ENCODE measurements at regions not wholly inside any gene's neighbourhood (a gene's known extent, or its start where the extent isn't known, plus 50 kb on each side); places are given as distances from the start of the nearest gene placed in this dataset.
"Not testable (repeated sequence)": the region's sequence is repeated elsewhere in the genome, so short reads cannot be mapped to it uniquely, and the experiment has no call there.

DNA sequence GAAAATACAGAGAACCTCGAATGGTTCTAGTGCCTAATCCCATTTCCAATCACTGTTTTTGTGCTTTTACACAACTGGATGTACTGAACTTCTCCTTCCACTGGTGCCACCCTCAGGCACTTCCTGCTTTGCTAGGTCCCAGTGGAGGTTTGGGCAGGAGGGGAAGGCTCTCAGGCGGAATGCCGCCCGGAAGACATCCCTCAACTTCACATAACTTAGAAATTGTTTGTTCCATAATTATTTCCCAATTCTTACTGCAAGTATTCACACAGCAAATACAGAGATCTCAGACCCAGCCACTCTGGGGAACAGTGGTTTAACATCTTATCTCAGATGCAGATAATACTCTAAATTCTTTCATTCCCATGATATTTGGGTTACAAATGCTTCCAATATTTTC, 195.7 kb upstream of the IPO5 start:
- no peak for FAIRE-seq

DNA sequence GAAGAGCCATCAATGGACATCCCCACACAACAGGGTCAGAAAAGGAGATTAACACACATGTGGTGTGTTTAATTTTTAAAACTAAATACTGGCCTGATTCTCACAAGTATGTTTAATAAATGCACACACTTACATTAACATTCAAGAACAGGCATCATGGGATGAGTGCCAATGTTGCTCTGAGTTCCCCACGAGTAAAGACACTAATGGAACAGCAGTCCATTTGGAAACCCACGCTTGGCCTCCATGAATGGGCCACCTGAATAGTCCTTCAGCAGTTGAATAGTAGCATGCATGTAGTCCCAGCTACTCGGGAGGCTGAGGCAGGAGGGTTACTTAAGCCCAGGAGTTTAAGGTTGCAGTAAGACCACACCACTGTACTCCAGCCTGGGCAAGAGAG, 195.2 kb upstream of the IPO5 start:
- TF ChIP-seq, protein P1, sequence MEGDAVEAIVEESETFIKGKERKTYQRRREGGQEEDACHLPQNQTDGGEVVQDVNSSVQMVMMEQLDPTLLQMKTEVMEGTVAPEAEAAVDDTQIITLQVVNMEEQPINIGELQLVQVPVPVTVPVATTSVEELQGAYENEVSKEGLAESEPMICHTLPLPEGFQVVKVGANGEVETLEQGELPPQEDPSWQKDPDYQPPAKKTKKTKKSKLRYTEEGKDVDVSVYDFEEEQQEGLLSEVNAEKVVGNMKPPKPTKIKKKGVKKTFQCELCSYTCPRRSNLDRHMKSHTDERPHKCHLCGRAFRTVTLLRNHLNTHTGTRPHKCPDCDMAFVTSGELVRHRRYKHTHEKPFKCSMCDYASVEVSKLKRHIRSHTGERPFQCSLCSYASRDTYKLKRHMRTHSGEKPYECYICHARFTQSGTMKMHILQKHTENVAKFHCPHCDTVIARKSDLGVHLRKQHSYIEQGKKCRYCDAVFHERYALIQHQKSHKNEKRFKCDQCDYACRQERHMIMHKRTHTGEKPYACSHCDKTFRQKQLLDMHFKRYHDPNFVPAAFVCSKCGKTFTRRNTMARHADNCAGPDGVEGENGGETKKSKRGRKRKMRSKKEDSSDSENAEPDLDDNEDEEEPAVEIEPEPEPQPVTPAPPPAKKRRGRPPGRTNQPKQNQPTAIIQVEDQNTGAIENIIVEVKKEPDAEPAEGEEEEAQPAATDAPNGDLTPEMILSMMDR (IDR thresholded peaks at IDR 0.05): no peak
- no peak for DNase-seq
- no peaks in the 10 kb centered on the region for H3K4me1 ChIP-seq
- intact Hi-C loops (cut with DNase I): no loop called here
- H3K9me3 ChIP-seq: no peaks in the 10 kb centered on the region
- no peak overlapping the region for H3K4me3 ChIP-seq
- no peaks in the 10 kb centered on the region for H3K27me3 ChIP-seq
- H3K27ac ChIP-seq: no peak overlapping the region
- FAIRE-seq: no peak
- H3K36me3 ChIP-seq: no peaks in the 10 kb centered on the region
- ATAC-seq: peak in 1 of 4 donors; percentile 26
- 37 to 42% methylated on average over 3 of the region's 3 CpGs for WGBS, 2 donors

More for the DNA sequence above, 195.7 kb upstream of the IPO5 start:
- H3K27me3 ChIP-seq: no peaks in the 10 kb centered on the region
- DNase-seq: peak in 2 of 6 donors; percentile 14 to 22
- H3K4me3 ChIP-seq: no peak overlapping the region
- no peaks in the 10 kb centered on the region for H3K4me1 ChIP-seq
- intact Hi-C loops (cut with DNase I): no loop called here
- H3K36me3 ChIP-seq: no peaks in the 10 kb centered on the region
- H3K9me3 ChIP-seq: no peaks in the 10 kb centered on the region
- peak in 3 of 4 donors; percentile 57 to 80 (median 64) for ATAC-seq
- TF ChIP-seq, protein P1 (IDR thresholded peaks at IDR 0.05): no peak
- H3K27ac ChIP-seq: no peak overlapping the region
- 24 to 41% methylated on average over 4 of the region's 4 CpGs for WGBS, 2 donors

DNA sequence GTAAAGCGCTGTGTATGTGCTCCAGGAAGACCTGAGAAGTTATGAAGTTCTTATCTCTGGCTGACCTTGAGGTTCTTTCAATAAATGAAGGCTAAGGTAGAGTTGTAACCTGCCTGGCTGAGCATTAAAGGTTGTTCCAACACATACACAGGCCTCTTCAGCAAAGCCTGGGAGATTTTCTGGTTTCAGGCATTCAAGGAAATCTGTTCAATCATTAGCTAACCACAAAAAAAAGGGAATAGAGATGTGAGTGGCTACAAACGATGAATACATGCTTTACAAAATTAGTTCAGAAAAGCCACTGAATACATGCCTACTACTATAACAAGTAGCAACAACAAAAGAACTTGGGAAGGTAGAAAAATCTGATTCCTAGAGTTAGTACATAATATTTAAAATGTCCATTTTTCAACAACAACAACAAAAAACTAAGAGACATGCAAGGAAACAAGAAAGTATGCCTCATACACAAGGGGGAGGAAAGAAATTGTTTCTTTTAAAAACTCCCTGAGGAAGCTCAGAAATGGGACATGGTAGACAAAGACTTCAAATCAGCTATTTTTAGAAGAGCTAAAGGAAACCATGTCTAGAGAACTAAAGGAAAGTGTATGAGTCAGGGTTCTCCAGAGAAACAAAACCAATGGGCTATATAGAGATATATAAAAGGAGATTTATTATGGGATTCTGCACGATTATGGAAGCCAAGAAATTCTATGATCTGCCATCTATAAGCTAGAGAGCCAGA, 191.5 kb upstream of the IPO5 start:
- WGBS, 2 donors: 35 to 40% methylated on average over 3 of the region's 3 CpGs
- no peaks in the 10 kb centered on the region for H3K36me3 ChIP-seq
- H3K27me3 ChIP-seq: no peaks in the 10 kb centered on the region
- TF ChIP-seq, protein P1 (IDR thresholded peaks at IDR 0.05): no peak
- peak in 2 of 4 donors; percentile 35 to 44 for ATAC-seq
- no peaks in the 10 kb centered on the region for H3K9me3 ChIP-seq
- intact Hi-C loops (cut with DNase I): no loop called here
- no peak for DNase-seq
- FAIRE-seq: no peak
- no peak overlapping the region for H3K4me3 ChIP-seq
- no peaks in the 10 kb centered on the region for H3K4me1 ChIP-seq
- no peak overlapping the region for H3K27ac ChIP-seq

DNA sequence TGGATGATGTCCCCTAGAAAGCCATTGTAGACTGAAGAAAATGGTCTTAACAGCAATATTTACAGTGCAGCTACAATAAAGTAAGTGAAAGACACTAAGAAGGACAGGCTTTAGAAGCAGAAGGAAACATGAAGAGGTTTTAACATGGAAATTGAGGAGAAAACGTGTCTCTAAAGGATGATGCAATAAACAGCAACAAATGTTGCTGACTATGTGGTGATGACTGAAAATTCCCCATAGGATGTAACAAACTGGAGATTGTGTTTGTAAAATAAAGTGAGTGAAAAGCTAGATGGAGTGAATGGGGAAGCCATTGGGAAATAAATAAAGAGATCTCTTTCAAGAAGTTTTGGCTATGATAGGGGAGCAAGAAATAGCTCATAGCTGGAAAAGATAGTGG, 186.7 kb upstream of the IPO5 start:
- no peak for ATAC-seq
- Histone ChIP-seq H3K9me3 (no peaks in the 10 kb centered on the region), H3K27ac (no peak overlapping the region), H3K4me1 (no peaks in the 10 kb centered on the region), H3K36me3 (no peaks in the 10 kb centered on the region), H3K4me3 (no peak overlapping the region), H3K27me3 (no peaks in the 10 kb centered on the region)
- WGBS, 2 donors: 31 to 39% methylated on average over 1 of the region's 1 CpG
- intact Hi-C loops (cut with DNase I): no loop called here
- DNase-seq: no peak
- TF ChIP-seq, protein P1 (IDR thresholded peaks at IDR 0.05): no peak
- no peak for FAIRE-seq

DNA sequence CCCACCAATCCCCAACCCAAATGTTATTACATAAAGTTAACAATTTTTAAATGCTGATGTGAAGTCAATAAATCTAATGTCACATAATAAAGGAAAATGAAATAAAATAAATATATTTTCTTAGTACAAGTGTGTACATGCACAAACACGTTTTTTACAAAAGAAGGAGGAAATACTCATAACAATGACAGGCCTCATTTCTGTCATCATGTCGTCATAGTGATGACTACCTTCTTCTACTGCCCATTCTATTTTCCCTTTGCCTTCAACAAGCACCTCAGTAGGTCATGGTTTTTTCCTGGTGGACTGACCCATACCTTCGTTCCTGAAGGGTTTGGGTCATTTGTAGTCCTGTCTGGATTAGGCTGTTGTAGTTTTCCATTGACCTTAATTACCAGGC, 185.3 kb upstream of the IPO5 start:
- no peak for FAIRE-seq
- TF ChIP-seq, protein P1 (IDR thresholded peaks at IDR 0.05): no peak
- intact Hi-C loops (cut with DNase I): no loop called here

DNA sequence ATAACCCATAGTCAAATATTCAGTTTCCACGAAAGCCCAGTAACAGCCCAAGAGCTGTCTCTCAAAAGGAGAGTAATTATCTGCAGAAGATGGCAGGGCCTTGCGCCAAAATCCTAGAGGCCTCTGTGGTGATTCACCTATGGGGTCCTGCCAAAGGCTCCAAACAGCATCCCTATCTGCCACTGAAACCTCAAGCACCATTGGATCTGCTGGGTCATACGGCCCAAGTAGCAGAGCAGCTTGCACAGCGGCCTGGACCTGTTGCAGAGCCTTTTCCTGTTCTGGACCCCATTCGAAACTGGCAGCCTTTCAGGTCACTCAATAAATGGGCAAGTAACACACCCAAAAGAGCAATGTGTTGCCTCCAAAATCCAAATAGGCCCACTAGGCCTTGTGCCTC, 183.2 kb upstream of the IPO5 start:
- ATAC-seq; H3K4me1 ChIP-seq; DNase-seq; H3K27me3 ChIP-seq; intact Hi-C loops (cut with DNase I); FAIRE-seq; H3K4me3 ChIP-seq; H3K36me3 ChIP-seq; H3K27ac ChIP-seq; H3K9me3 ChIP-seq: not testable (repeated sequence)
- 82 to 91% methylated on average over 5 of the region's 5 CpGs for WGBS, 2 donors

More for the DNA sequence above, 185.3 kb upstream of the IPO5 start:
- Histone ChIP-seq H3K9me3 (no peaks in the 10 kb centered on the region), H3K4me3 (no peak overlapping the region), H3K4me1 (no peaks in the 10 kb centered on the region), H3K36me3 (no peaks in the 10 kb centered on the region), H3K27ac (no peak overlapping the region), H3K27me3 (no peaks in the 10 kb centered on the region)
- WGBS, 2 donors: 53 to 57% methylated on average over 3 of the region's 3 CpGs
- no peak for DNase-seq
- no peak for ATAC-seq

DNA sequence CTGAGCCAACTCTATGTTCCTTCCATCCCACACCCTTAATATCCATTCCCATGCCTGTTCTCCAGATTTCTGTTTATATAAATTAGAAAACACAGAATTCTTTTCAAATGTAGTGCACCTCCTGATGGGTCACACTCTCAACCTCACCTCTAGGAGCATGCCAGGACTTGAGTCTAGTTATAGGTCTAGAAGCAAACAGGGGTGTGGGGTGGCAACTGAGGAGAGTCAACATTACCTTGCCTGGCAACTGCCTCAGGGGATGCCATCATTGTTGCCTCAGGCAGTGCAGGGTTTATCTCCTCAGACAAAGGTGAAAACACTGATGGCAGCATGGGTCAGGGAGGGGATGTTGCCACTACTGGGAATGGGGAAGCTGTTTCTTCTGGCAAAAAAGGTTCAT, 181.0 kb upstream of the IPO5 start:
- H3K36me3 ChIP-seq; DNase-seq; H3K4me1 ChIP-seq; intact Hi-C loops (cut with DNase I); H3K27me3 ChIP-seq; H3K27ac ChIP-seq; FAIRE-seq; H3K4me3 ChIP-seq; ATAC-seq; H3K9me3 ChIP-seq: not testable (repeated sequence)

Measured in pancreas (tissue), 10 donors.